BLaER1 treated with 17β-estradiol and CSF1 and Interleukin-3, amounts not matched to agents 10 nM and 100 nM (cell line): ENCODE measurements at regions not wholly inside any gene's neighbourhood (a gene's known extent, or its start where the extent isn't known, plus 50 kb on each side); places are given as distances from the start of the nearest gene placed in this dataset.
A peak's percentile ranks its signal among the peaks of the same experiment; 100 is the strongest.

Source experiments
- H3K27ac ChIP-seq, 11 experiments: shearing (Covaris generic); formaldehyde crosslinking; 2 replicates each; pipeline ENCODE4 v1.8.1; 2022
- H3K27me3 ChIP-seq, 11 experiments: shearing (Covaris generic); formaldehyde crosslinking; 2 replicates each; pipeline ENCODE4 v1.8.1; 2022
- H3K36me3 ChIP-seq, 11 experiments: shearing (Covaris generic); formaldehyde crosslinking; 2 replicates each; pipeline ENCODE4 v1.8.1; 2022
- H3K4me1 ChIP-seq, 10 experiments: shearing (Covaris generic); formaldehyde crosslinking; 2 replicates each; pipeline ENCODE4 v1.8.1; 2022
- H3K4me2 ChIP-seq, 11 experiments: shearing (Covaris generic); formaldehyde crosslinking; 2 replicates each; pipeline ENCODE4 v1.8.1; 2022
- H3K4me3 ChIP-seq, 10 experiments: shearing (Covaris generic); formaldehyde crosslinking; 2 replicates each; pipeline ENCODE4 v1.8.1; 2022
- H3K9ac ChIP-seq, 11 experiments: shearing (Covaris generic); formaldehyde crosslinking; 2 replicates each; pipeline ENCODE4 v1.8.1; 2022
- H3K9me3 ChIP-seq, 11 experiments: shearing (Covaris generic); formaldehyde crosslinking; replicated peaks in 1 of 11; 2 replicates each; pipeline ENCODE4 v1.8.1; 2022
- H4K20me1 ChIP-seq, 11 experiments: shearing (Covaris generic); formaldehyde crosslinking; 2 replicates each; pipeline ENCODE4 v1.8.1; 2022
- Cebpa-rat ChIP-seq, 11 experiments: shearing (Covaris generic); IDR thresholded peaks; 2 replicates each; pipeline ENCODE4 v1.8.1; 2022

- TF ChIP-seq Cebpa-rat (IDR thresholded peaks at IDR 0.05) = no peak
- Histone ChIP-seq H3K4me2 (peak overlapping the region in 3 of 11 experiments; percentile 16 to 70 (median 20); a peak in 5 of 22 replicates), H4K20me1 (no peaks in the 10 kb centered on the region), H3K4me1 (peaks cover 0 to 7% (median 0%) of the 10 kb centered on the region in 10 experiments; a peak in 4 of 20 replicates), H3K4me3 (no peak overlapping the region), H3K27me3 (no peaks in the 10 kb centered on the region), H3K27ac (no peak overlapping the region), H3K9me3 (peaks cover 0 to 10% (median 0%) of the 10 kb centered on the region in 11 experiments; a peak in 4 of 22 replicates), H3K9ac (no peak overlapping the region), H3K36me3 (no peaks in the 10 kb centered on the region)
Observed at GRCh38 chrX:9122519-9123245, 88.8 kb upstream of the FAM9B start.

- no peak for TF ChIP-seq Cebpa-rat (IDR thresholded peaks at IDR 0.05)
- no peak overlapping the region for H3K4me3 ChIP-seq
Observed at GRCh38 chrX:9127986-9128385, 94.1 kb upstream of the FAM9B start.

GRCh38 chrX:9130031-9130430 is 96.1 kb upstream of the FAM9B start:
- Histone ChIP-seq H3K4me1 (no peaks in the 10 kb centered on the region), H3K36me3 (no peaks in the 10 kb centered on the region), H3K9me3 (peaks cover 0 to 16% (median 7%) of the 10 kb centered on the region in 11 experiments; a peak in 9 of 22 replicates), H3K4me2 (no peak overlapping the region), H3K4me3 (no peak overlapping the region), H3K27me3 (no peaks in the 10 kb centered on the region), H4K20me1 (no peaks in the 10 kb centered on the region), H3K27ac (no peak overlapping the region), H3K9ac (no peak overlapping the region)
- no peak for TF ChIP-seq Cebpa-rat (IDR thresholded peaks at IDR 0.05)

More at GRCh38 chrX:9127986-9128385, 94.1 kb upstream of the FAM9B start:
- Histone ChIP-seq H3K4me2 (no peak overlapping the region), H3K27ac (no peak overlapping the region), H3K9me3 (peaks cover 0 to 15% (median 6%) of the 10 kb centered on the region in 11 experiments; a peak in 9 of 22 replicates), H3K9ac (no peak overlapping the region), H3K36me3 (no peaks in the 10 kb centered on the region), H3K27me3 (no peaks in the 10 kb centered on the region), H4K20me1 (no peaks in the 10 kb centered on the region), H3K4me1 (peaks cover 0 to under 1% (median 0%) of the 10 kb centered on the region in 10 experiments; a peak in 2 of 20 replicates)

- H3K36me3 ChIP-seq = no peaks in the 10 kb centered on the region
- no peak for TF ChIP-seq Cebpa-rat (IDR thresholded peaks at IDR 0.05)
- no peaks in the 10 kb centered on the region for H4K20me1 ChIP-seq
- peaks cover 0 to 16% (median 7%) of the 10 kb centered on the region in 11 experiments; a peak in 9 of 22 replicates for H3K9me3 ChIP-seq
- no peak overlapping the region for H3K4me3 ChIP-seq
- H3K4me2 ChIP-seq = no peak overlapping the region
- H3K27ac ChIP-seq = no peak overlapping the region
- no peak overlapping the region for H3K9ac ChIP-seq
- H3K27me3 ChIP-seq = no peaks in the 10 kb centered on the region
- peaks cover 0 to 6% (median 0%) of the 10 kb centered on the region in 10 experiments; a peak in 1 of 20 replicates for H3K4me1 ChIP-seq
Observed at GRCh38 chrX:9131066-9131465, 97.1 kb upstream of the FAM9B start.

- Histone ChIP-seq H3K4me2 (no peak overlapping the region), H3K4me3 (no peak overlapping the region), H4K20me1 (no peaks in the 10 kb centered on the region), H3K9me3 (peaks cover 0 to 16% (median 7%) of the 10 kb centered on the region in 11 experiments; a peak in 9 of 22 replicates), H3K4me1 (peaks cover 0 to 12% (median 0%) of the 10 kb centered on the region in 10 experiments; a peak in 1 of 20 replicates), H3K27ac (no peak overlapping the region), H3K36me3 (no peaks in the 10 kb centered on the region), H3K27me3 (no peaks in the 10 kb centered on the region), H3K9ac (no peak overlapping the region)
- no peak for TF ChIP-seq Cebpa-rat (IDR thresholded peaks at IDR 0.05)
Observed at GRCh38 chrX:9132036-9132638, 98.2 kb upstream of the FAM9B start.

- no peak overlapping the region for H3K4me3 ChIP-seq
- TF ChIP-seq Cebpa-rat (IDR thresholded peaks at IDR 0.05) = no peak
Observed at GRCh38 chrX:9133426-9133825, 99.5 kb upstream of the FAM9B start.

GRCh38 chrX:9134366-9134765 is 100.4 kb upstream of the FAM9B start:
- Histone ChIP-seq H3K27me3 (no peaks in the 10 kb centered on the region), H3K4me2 (no peak overlapping the region), H3K9ac (no peak overlapping the region), H3K27ac (no peak overlapping the region), H4K20me1 (no peaks in the 10 kb centered on the region), H3K4me1 (peaks cover 0 to 12% (median 0%) of the 10 kb centered on the region in 10 experiments; a peak in 1 of 20 replicates), H3K36me3 (no peaks in the 10 kb centered on the region), H3K4me3 (no peak overlapping the region), H3K9me3 (peaks cover 0 to 9% (median 7%) of the 10 kb centered on the region in 11 experiments; a peak in 10 of 22 replicates)
- TF ChIP-seq Cebpa-rat (IDR thresholded peaks at IDR 0.05) = no peak

More at GRCh38 chrX:9133426-9133825, 99.5 kb upstream of the FAM9B start:
- Histone ChIP-seq H3K9ac (no peak overlapping the region), H3K27ac (no peak overlapping the region), H3K9me3 (peaks cover 0 to 9% (median 7%) of the 10 kb centered on the region in 11 experiments; a peak in 7 of 22 replicates), H3K4me1 (peaks cover 0 to 12% (median 0%) of the 10 kb centered on the region in 10 experiments; a peak in 1 of 20 replicates), H4K20me1 (no peaks in the 10 kb centered on the region), H3K27me3 (no peaks in the 10 kb centered on the region), H3K36me3 (no peaks in the 10 kb centered on the region), H3K4me2 (no peak overlapping the region)

- TF ChIP-seq Cebpa-rat (IDR thresholded peaks at IDR 0.05) = no peak
- Histone ChIP-seq H3K27ac (no peak overlapping the region), H3K36me3 (no peaks in the 10 kb centered on the region), H3K27me3 (no peaks in the 10 kb centered on the region; a peak in 1 of 22 replicates), H3K4me1 (peaks cover 0 to 12% (median 0%) of the 10 kb centered on the region in 10 experiments; a peak in 1 of 20 replicates), H3K4me3 (no peak overlapping the region), H3K9ac (no peak overlapping the region), H4K20me1 (no peaks in the 10 kb centered on the region), H3K4me2 (peak overlapping the region in 2 of 11 experiments; percentile 24 to 36; a peak in 2 of 22 replicates), H3K9me3 (peaks cover 0 to 9% (median 7%) of the 10 kb centered on the region in 11 experiments; a peak in 10 of 22 replicates)
Observed at GRCh38 chrX:9135901-9136510, 102.1 kb upstream of the FAM9B start.

GRCh38 chrX:9137152-9137551 is 103.2 kb upstream of the FAM9B start:
- no peak for TF ChIP-seq Cebpa-rat (IDR thresholded peaks at IDR 0.05)
- H4K20me1 ChIP-seq = no peaks in the 10 kb centered on the region

More at GRCh38 chrX:9137152-9137551, 103.2 kb upstream of the FAM9B start:
- H3K4me1 ChIP-seq = peaks cover 0 to 12% (median 0%) of the 10 kb centered on the region in 10 experiments; a peak in 1 of 20 replicates
- peaks cover 0 to 9% (median 7%) of the 10 kb centered on the region in 11 experiments; a peak in 10 of 22 replicates for H3K9me3 ChIP-seq
- H3K27ac ChIP-seq = no peak overlapping the region
- no peaks in the 10 kb centered on the region; a peak in 1 of 22 replicates for H3K27me3 ChIP-seq
- H3K9ac ChIP-seq = no peak overlapping the region
- H3K36me3 ChIP-seq = no peaks in the 10 kb centered on the region
- no peak overlapping the region for H3K4me3 ChIP-seq
- no peak overlapping the region for H3K4me2 ChIP-seq
